ENCODE measurements at regions not wholly inside any gene's neighbourhood (a gene's known extent, or its start where the extent isn't known, plus 50 kb on each side); places are given as distances from the start of the nearest gene placed in this dataset.
"Not testable (repeated sequence)": the region's sequence is repeated elsewhere in the genome, so short reads cannot be mapped to it uniquely, and the experiment has no call there.

DNA sequence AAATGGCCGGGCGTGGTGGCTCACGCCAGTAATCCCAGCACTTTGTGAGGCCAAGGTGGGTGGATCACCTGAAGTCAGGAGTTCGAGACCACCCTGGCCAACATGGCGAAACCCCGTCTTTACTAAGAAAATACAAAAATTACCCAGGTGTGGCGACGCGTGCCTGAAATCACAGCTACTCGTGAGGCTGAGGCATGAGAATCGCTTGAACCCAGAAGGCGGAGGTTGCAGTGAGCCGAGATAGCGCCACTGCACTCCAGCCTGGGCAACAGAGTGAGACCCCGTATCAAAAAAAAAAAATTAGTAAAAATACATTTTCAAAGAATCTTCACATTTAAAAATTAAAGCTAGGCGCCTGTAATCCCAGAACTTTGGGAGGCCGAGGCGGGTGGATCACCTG lies 125.6 kb upstream of the BTN3A2 start:
- H3K9ac ChIP-seq (ENCODE audit: low read depth in 1 of 2, low read length in 2 of 2); DNase-seq (ENCODE audit: low spot score); H3K4me1 ChIP-seq (ENCODE audit: control insufficient read depth in 4 of 4, insufficient read depth in 4 of 4, low read length in 3 of 4); H3K36me3 ChIP-seq (ENCODE audit: control insufficient read depth in 4 of 4, insufficient read depth in 3 of 4, low read depth in 1 of 4, low read length in 3 of 4); H3K27ac ChIP-seq (ENCODE audit: low read depth in 1 of 2, low read length in 2 of 2); H3K9me3 ChIP-seq (ENCODE audit: control insufficient read depth in 4 of 4, low read length in 3 of 4); H3K27me3 ChIP-seq (ENCODE audit: control insufficient read depth in 4 of 4, insufficient read depth in 4 of 4, low read length in 3 of 4); H3K4me3 ChIP-seq (ENCODE audit: low read depth in 1 of 3, low read length in 3 of 3): not testable (repeated sequence)
- WGBS = 95% methylated on average over 18 of the region's 18 CpGs

DNA sequence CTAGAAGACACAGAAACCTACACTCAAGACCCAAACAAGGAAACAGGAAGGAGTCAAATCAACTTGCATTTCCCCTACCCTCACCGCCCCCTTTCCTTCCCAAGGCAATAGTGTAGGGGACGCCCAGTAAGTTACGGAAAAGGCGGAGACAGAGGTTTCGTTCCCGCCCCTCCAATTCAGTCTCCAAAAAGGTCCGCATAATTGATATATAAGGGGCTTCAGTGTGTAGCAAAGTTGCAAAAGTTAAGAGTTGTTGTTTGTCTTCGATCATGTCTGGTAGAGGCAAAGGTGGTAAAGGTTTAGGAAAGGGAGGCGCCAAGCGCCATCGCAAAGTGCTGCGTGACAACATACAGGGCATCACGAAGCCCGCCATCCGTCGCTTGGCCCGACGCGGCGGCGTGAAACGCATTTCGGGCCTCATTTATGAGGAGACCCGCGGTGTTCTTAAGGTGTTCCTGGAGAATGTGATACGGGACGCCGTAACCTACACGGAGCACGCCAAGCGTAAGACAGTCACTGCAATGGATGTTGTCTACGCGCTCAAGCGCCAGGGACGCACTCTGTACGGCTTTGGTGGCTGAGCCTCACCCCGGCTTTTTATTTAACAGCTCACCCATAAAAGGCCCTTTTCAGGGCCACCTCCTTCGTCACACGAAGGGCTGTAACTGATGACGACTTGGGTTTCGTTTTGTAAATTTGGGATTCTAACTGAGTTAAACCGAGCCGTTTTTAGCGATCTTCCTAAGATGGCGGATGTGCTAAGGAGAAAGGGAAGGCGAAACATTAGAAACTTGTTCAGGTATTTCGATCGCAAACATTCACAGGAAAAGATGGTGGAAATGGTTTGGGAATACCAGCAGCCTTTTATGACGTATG lies 124.6 kb upstream of the BTN3A2 start:
- DNase-seq (ENCODE audit: low spot score) = peak; percentile 77
- no peaks in the 10 kb centered on the region for H3K36me3 ChIP-seq (ENCODE audit: control insufficient read depth in 4 of 4, insufficient read depth in 3 of 4, low read depth in 1 of 4, low read length in 3 of 4)
- H3K27me3 ChIP-seq (ENCODE audit: control insufficient read depth in 4 of 4, insufficient read depth in 4 of 4, low read length in 3 of 4) = peaks cover 2 to 7% (median 4%) of the 10 kb centered on the region in 4 donors
- peaks cover 0 to 2% (median 0%) of the 10 kb centered on the region in 4 donors for H3K4me1 ChIP-seq (ENCODE audit: control insufficient read depth in 4 of 4, insufficient read depth in 4 of 4, low read length in 3 of 4)
- peak in 1 of 2 donors; percentile 28 for TF ChIP-seq RXRA (IDR thresholded peaks at IDR 0.05)
- TF ChIP-seq FOXA1 (IDR thresholded peaks at IDR 0.05) = no peak
- peak; percentile 53 for TF ChIP-seq SP1 (IDR thresholded peaks at IDR 0.05)
- TF ChIP-seq YY1 (IDR thresholded peaks at IDR 0.05) = peak; percentile 70
- no peak for TF ChIP-seq HNF4G (IDR thresholded peaks at IDR 0.05)
- peak; percentile 30 for TF ChIP-seq TAF1 (conservative IDR thresholded peaks at IDR 0.05)
- peak overlapping the region; percentile 40 to 53 (median 51) for H3K4me3 ChIP-seq (ENCODE audit: low read depth in 1 of 3, low read length in 3 of 3)
- peaks cover 0 to 10% (median 3%) of the 10 kb centered on the region in 4 donors for H3K9me3 ChIP-seq (ENCODE audit: control insufficient read depth in 4 of 4, low read length in 3 of 4)
- H3K9ac ChIP-seq (ENCODE audit: low read depth in 1 of 2, low read length in 2 of 2) = peak overlapping the region in 1 of 2 donors; percentile 42
- 11% methylated on average over 49 of the region's 49 CpGs for WGBS
- peak overlapping the region; percentile 16 to 53 for H3K27ac ChIP-seq (ENCODE audit: low read depth in 1 of 2, low read length in 2 of 2)

DNA sequence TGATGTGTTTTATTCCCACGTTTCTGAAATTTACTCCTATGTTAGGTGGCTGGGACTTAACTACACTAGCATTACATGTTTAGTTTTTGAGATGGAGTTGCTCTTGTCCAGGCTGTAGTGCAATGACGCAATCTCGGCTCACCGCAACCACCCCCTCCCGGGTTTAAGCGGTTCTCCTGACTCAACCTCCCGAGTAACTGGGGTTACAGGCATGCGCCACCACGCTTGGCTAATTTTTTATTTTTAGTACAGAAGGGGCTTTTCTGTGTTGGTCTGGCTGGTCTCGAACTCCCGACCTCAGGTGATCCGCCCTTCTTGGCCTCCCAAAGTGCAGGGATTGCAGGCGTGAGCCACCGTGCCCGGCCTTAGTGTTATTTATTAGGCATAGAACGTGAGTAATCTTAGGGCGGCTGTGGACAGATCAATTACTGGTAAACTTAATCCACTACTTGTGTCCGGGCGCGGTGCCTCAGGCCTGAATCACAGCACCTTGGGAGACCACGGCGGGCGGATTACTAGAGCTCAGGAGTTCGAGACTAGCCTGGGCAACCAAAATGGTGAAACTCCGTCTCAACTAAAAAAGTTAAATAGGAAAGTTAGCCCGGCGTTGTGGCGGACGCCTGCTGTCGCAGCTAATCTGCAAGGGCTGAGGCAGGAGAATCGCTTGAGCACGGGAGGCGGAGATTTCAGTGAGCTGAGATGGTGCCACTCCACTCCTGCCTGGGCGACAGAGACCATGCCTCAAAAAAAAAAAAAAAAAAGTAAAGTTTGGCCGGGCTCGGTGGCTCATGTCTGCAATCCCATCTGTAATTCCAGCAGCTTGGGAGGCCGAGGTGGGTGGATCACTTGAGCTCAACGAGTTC lies 123.7 kb upstream of the BTN3A2 start:
- WGBS = 44% methylated on average over 38 of the region's 38 CpGs
- H3K4me3 ChIP-seq (ENCODE audit: low read depth in 1 of 3, low read length in 3 of 3) = peak overlapping the region; percentile 40 to 53 (median 49)
- H3K9me3 ChIP-seq (ENCODE audit: control insufficient read depth in 4 of 4, low read length in 3 of 4) = peaks cover 0 to 10% (median 3%) of the 10 kb centered on the region in 4 donors
- peaks cover 0 to 2% (median 0%) of the 10 kb centered on the region in 4 donors for H3K4me1 ChIP-seq (ENCODE audit: control insufficient read depth in 4 of 4, insufficient read depth in 4 of 4, low read length in 3 of 4)
- TF ChIP-seq, protein P1, sequence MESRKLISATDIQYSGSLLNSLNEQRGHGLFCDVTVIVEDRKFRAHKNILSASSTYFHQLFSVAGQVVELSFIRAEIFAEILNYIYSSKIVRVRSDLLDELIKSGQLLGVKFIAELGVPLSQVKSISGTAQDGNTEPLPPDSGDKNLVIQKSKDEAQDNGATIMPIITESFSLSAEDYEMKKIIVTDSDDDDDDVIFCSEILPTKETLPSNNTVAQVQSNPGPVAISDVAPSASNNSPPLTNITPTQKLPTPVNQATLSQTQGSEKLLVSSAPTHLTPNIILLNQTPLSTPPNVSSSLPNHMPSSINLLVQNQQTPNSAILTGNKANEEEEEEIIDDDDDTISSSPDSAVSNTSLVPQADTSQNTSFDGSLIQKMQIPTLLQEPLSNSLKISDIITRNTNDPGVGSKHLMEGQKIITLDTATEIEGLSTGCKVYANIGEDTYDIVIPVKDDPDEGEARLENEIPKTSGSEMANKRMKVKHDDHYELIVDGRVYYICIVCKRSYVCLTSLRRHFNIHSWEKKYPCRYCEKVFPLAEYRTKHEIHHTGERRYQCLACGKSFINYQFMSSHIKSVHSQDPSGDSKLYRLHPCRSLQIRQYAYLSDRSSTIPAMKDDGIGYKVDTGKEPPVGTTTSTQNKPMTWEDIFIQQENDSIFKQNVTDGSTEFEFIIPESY (IDR thresholded peaks at IDR 0.05) = no peak
- TF ChIP-seq JUND (IDR thresholded peaks at IDR 0.05) (no peak), RXRA (IDR thresholded peaks at IDR 0.05) (no peak)
- H3K27me3 ChIP-seq (ENCODE audit: control insufficient read depth in 4 of 4, insufficient read depth in 4 of 4, low read length in 3 of 4) = peaks cover 2 to 7% (median 3%) of the 10 kb centered on the region in 4 donors
- peak overlapping the region; percentile 16 to 53 for H3K27ac ChIP-seq (ENCODE audit: low read depth in 1 of 2, low read length in 2 of 2)
- no peak for DNase-seq (ENCODE audit: low spot score)
- peak overlapping the region in 1 of 2 donors; percentile 42 for H3K9ac ChIP-seq (ENCODE audit: low read depth in 1 of 2, low read length in 2 of 2)
- H3K36me3 ChIP-seq (ENCODE audit: control insufficient read depth in 4 of 4, insufficient read depth in 3 of 4, low read depth in 1 of 4, low read length in 3 of 4) = no peaks in the 10 kb centered on the region

DNA sequence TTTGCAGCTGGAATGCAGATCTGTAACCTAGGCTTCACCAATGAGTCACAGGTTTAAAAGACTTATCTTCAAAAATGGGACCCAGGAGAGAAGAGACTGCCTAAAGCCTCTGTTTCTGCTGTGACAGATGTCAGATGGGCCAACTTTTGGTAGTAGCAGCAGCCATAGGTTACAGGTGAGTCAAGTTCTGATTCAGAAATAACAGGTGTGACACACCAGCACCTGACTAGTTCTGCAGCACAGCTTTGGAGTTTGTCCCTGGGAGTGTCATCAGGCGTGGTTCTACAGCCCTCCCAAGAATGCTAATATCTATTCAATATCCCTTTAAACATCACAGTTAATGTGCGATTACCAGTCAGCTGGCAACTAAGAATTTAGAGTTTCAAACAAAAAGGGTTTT lies 121.9 kb upstream of the BTN3A2 start:
- peaks cover 2 to 11% (median 3%) of the 10 kb centered on the region in 4 donors for H3K27me3 ChIP-seq (ENCODE audit: control insufficient read depth in 4 of 4, insufficient read depth in 4 of 4, low read length in 3 of 4)
- peaks cover 0 to 10% (median 3%) of the 10 kb centered on the region in 4 donors for H3K9me3 ChIP-seq (ENCODE audit: control insufficient read depth in 4 of 4, low read length in 3 of 4)
- no peak overlapping the region for H3K9ac ChIP-seq (ENCODE audit: low read depth in 1 of 2, low read length in 2 of 2)
- 79% methylated on average over 2 of the region's 2 CpGs for WGBS
- no peak overlapping the region for H3K4me3 ChIP-seq (ENCODE audit: low read depth in 1 of 3, low read length in 3 of 3)
- peaks cover 0 to 2% (median 0%) of the 10 kb centered on the region in 4 donors for H3K4me1 ChIP-seq (ENCODE audit: control insufficient read depth in 4 of 4, insufficient read depth in 4 of 4, low read length in 3 of 4)
- no peak for DNase-seq (ENCODE audit: low spot score)
- no peaks in the 10 kb centered on the region for H3K36me3 ChIP-seq (ENCODE audit: control insufficient read depth in 4 of 4, insufficient read depth in 3 of 4, low read depth in 1 of 4, low read length in 3 of 4)
- no peak for TF ChIP-seq NR2F2 (IDR thresholded peaks at IDR 0.05)
- no peak overlapping the region for H3K27ac ChIP-seq (ENCODE audit: low read depth in 1 of 2, low read length in 2 of 2)

Measured in liver (tissue), 7 donors.